ENCODE measurements at regions not wholly inside any gene's neighbourhood (a gene's known extent, or its start where the extent isn't known, plus 50 kb on each side); places are given as distances from the start of the nearest gene placed in this dataset.

DNA sequence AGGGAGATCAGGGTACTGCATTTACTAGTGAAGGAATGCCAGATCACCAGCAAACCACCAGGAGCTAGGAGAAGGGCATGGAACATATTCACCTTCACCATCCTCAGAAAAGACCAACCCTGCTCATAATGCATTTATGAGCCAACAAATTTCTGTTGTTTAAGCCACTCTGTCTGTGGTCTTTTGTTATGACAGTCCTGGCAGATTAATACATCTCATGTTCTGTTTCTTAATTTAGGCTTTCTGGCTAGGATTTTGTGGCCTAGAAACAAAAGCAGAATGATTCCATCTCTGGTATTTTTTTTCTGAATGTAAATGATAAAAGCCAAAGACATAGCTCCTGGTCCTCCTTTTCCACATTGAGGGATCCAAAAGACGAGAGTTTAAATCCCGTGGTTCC lies 797.9 kb downstream of the TYW1 start:
- Histone ChIP-seq H3K27me3 (ENCODE audit: insufficient read depth, low read depth) (no peaks in the 10 kb centered on the region), H3K36me3 (ENCODE audit: insufficient read depth) (no peaks in the 10 kb centered on the region), H3K4me1 (ENCODE audit: low read depth, poor library complexity, severe bottlenecking) (no peaks in the 10 kb centered on the region), H4K20me1 (ENCODE audit: insufficient read depth) (no peaks in the 10 kb centered on the region), H3K27ac (no peak overlapping the region), H2AFZ (ENCODE audit: low read depth) (no peak overlapping the region), H3K4me2 (no peak overlapping the region), H3K79me2 (ENCODE audit: insufficient read depth, low read depth) (no peaks in the 10 kb centered on the region), H3K4me3 (IDR thresholded peaks at IDR 0.05; ENCODE audit: insufficient read depth, low read depth, low read length) (no peak overlapping the region), H3K9ac (no peak overlapping the region)
- TF ChIP-seq, protein P1, sequence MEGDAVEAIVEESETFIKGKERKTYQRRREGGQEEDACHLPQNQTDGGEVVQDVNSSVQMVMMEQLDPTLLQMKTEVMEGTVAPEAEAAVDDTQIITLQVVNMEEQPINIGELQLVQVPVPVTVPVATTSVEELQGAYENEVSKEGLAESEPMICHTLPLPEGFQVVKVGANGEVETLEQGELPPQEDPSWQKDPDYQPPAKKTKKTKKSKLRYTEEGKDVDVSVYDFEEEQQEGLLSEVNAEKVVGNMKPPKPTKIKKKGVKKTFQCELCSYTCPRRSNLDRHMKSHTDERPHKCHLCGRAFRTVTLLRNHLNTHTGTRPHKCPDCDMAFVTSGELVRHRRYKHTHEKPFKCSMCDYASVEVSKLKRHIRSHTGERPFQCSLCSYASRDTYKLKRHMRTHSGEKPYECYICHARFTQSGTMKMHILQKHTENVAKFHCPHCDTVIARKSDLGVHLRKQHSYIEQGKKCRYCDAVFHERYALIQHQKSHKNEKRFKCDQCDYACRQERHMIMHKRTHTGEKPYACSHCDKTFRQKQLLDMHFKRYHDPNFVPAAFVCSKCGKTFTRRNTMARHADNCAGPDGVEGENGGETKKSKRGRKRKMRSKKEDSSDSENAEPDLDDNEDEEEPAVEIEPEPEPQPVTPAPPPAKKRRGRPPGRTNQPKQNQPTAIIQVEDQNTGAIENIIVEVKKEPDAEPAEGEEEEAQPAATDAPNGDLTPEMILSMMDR (conservative IDR thresholded peaks at IDR 0.05; ENCODE audit: low read depth, low read length): no peak

- no peaks in the 10 kb centered on the region for H3K36me3 ChIP-seq (ENCODE audit: insufficient read depth)
- no peak overlapping the region for H3K4me3 ChIP-seq (IDR thresholded peaks at IDR 0.05; ENCODE audit: insufficient read depth, low read depth, low read length)
- H3K27me3 ChIP-seq (ENCODE audit: insufficient read depth, low read depth): no peaks in the 10 kb centered on the region
- H3K9ac ChIP-seq: no peak overlapping the region
- TF ChIP-seq, protein P1 (conservative IDR thresholded peaks at IDR 0.05; ENCODE audit: low read depth, low read length): no peak
- H4K20me1 ChIP-seq (ENCODE audit: insufficient read depth): no peaks in the 10 kb centered on the region
- H3K4me2 ChIP-seq: no peak overlapping the region
- H3K4me1 ChIP-seq (ENCODE audit: low read depth, poor library complexity, severe bottlenecking): no peaks in the 10 kb centered on the region
- H2AFZ ChIP-seq (ENCODE audit: low read depth): no peak overlapping the region
- no peak overlapping the region for H3K27ac ChIP-seq
- H3K79me2 ChIP-seq (ENCODE audit: insufficient read depth, low read depth): no peaks in the 10 kb centered on the region
Observed at GRCh38 chr7:67803789-67804188, 807.2 kb downstream of the TYW1 start.

DNA sequence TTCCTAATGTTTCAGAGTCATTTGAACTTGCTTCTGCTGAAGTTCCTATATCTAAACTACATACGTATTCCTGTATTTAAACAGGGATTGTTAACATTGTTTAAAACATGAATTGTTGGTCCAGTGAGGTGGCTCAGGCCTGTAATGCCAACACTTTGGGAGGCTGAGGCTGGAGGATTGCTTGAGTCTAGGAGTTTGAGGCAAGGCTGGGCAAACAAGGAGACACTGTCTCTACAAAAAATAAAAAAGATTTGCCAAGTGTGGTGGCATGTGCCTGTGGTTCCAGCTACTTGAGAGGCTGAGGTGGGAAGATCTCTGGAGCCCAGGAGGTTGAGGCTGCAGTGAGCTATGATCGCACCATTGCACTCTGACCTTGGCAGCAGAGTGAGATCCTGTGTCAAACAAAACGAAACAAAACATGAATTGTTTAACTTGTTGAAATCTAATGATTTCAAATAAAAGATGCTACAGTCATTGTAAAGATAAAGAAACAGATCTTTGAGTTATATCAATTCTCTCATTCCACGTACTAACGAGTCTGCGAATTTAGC lies 809.4 kb downstream of the TYW1 start:
- Histone ChIP-seq H4K20me1 (ENCODE audit: insufficient read depth) (no peaks in the 10 kb centered on the region), H2AFZ (ENCODE audit: low read depth) (no peak overlapping the region), H3K4me3 (IDR thresholded peaks at IDR 0.05; ENCODE audit: insufficient read depth, low read depth, low read length) (no peak overlapping the region), H3K9ac (no peak overlapping the region), H3K4me2 (no peak overlapping the region), H3K79me2 (ENCODE audit: insufficient read depth, low read depth) (no peaks in the 10 kb centered on the region), H3K27me3 (ENCODE audit: insufficient read depth, low read depth) (no peaks in the 10 kb centered on the region), H3K4me1 (ENCODE audit: low read depth, poor library complexity, severe bottlenecking) (no peaks in the 10 kb centered on the region), H3K36me3 (ENCODE audit: insufficient read depth) (no peaks in the 10 kb centered on the region), H3K27ac (no peak overlapping the region)
- TF ChIP-seq, protein P1 (conservative IDR thresholded peaks at IDR 0.05; ENCODE audit: low read depth, low read length): no peak

GRCh38 chr7:67807826-67808225 lies 811.2 kb downstream of the TYW1 start:
- Histone ChIP-seq H3K4me2 (no peak overlapping the region), H3K36me3 (ENCODE audit: insufficient read depth) (no peaks in the 10 kb centered on the region), H3K4me3 (IDR thresholded peaks at IDR 0.05; ENCODE audit: insufficient read depth, low read depth, low read length) (no peak overlapping the region), H2AFZ (ENCODE audit: low read depth) (no peak overlapping the region), H4K20me1 (ENCODE audit: insufficient read depth) (no peaks in the 10 kb centered on the region), H3K79me2 (ENCODE audit: insufficient read depth, low read depth) (no peaks in the 10 kb centered on the region), H3K9ac (no peak overlapping the region), H3K27ac (no peak overlapping the region), H3K4me1 (ENCODE audit: low read depth, poor library complexity, severe bottlenecking) (no peaks in the 10 kb centered on the region), H3K27me3 (ENCODE audit: insufficient read depth, low read depth) (no peaks in the 10 kb centered on the region)
- TF ChIP-seq, protein P1 (conservative IDR thresholded peaks at IDR 0.05; ENCODE audit: low read depth, low read length): no peak
